ENCODE measurements at regions not wholly inside any gene's neighbourhood (a gene's known extent, or its start where the extent isn't known, plus 50 kb on each side); places are given as distances from the start of the nearest gene placed in this dataset.
"Not testable (repeated sequence)": the region's sequence is repeated elsewhere in the genome, so short reads cannot be mapped to it uniquely, and the experiment has no call there.

DNA sequence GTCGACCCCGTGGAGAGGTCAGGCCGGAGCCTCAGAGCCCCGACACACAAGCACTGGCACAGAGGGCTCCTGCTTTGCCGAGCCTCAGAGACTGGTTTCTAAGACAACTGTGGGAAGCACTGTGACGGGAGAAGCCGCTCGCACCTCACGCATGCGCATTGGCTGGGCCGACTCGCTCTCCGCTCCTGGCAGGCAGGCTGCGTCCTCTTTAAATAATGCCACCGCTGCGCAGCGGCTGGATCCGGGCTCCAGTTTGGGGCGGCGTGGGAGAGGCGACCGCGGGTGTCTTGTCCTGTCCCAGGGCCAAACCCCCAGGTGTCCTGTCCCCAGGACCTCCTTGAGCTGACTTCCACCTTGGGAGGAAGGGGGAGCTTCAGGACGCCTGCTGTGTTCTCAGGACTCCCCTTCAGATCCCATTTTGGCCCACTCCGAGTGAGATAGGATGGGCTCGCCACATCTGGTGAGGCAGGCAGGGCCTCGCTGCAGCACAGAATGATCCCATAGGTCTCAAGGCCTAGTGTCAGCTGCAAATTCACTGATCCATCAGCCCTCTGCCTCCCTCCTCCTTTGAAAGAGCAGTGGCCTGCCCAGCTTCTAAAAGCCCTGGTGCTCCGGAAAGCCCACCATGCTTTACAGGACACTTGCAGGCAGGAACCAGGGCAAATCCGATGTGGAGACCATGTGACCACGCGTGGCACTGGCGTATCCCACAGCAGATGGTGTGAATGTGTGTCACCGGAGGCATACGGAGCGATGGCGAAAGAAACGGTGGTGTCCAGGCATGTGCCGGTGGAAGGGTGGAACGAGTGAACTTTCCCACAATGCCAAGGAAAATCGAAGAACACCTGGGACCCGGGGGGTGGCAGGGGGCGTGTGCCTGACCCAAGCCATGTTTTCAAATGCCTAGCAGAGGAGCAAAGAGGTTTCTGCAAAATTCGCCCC, 169.3 kb upstream of the ZNF337 start:
- DNase-seq (ENCODE audit: low read depth in 1 of 2, low spot score in 1 of 2) = peak; percentile 59 to 74

DNA sequence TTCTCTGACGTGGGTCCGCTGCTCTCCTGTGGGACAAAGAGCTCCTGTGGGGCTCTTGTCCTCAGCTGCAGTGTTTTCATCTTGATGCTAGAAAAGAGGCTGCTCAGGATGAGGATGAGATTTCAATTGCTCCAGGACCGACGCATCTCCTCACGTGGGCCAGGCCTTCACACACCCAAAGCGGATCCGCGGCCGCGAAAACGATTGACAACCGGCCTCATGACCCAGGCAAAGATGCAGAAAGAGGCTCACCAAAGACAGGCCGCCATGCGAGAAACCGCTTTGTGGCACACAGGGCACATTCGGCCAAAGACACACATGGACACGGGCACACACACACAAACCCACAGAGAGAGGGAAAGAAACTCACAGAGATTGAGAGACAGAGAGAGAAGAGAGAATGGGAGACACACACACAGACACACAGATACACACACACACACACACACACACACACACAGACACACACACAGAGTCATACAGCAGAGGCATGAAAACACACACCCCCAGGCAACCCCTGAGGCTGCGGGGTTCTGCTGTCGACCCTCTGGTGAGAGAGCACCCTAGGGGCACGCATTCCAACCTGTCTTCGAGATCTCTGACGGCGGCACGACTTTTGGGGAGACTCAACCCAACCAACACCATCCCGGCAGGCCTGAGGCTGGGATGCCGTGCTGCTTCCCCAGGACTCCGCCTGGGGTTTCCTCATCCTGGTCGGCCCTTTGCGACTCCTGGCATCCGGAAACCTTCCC, 168.5 kb upstream of the ZNF337 start:
- DNase-seq (ENCODE audit: low read depth in 1 of 2, low spot score in 1 of 2) = not testable (repeated sequence)

DNA sequence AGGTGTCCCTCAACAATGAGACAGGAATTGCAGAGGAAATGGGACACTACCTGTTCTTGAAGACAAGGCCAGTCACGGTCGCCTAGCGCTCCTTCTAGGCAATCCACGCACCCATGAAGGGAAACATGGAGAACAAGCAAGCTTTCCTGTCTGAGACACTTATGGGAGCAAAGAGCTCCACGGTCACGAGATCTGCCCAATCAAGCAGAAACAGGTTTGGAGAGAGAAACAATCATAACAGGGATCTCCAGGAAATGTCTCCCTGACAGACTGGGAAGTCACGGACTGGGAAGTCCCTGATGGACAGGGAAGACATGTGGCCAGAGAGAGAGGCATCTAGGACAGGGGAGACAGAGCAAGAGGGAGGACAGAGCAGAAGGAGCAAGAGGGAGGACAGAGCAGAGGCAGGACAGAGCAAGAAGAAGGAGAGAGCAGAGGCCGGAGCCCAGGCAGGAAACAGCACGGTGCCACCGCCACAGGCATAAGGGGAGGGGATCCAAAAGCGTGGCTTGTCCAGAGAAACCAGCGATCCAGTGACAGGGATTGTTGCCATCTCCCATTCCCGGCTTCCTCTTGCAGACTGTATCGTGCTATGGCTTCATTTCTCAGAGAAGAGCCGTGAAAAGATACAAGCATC, 167.8 kb upstream of the ZNF337 start:
- no peak for DNase-seq (ENCODE audit: low read depth in 1 of 2, low spot score in 1 of 2)

DNA sequence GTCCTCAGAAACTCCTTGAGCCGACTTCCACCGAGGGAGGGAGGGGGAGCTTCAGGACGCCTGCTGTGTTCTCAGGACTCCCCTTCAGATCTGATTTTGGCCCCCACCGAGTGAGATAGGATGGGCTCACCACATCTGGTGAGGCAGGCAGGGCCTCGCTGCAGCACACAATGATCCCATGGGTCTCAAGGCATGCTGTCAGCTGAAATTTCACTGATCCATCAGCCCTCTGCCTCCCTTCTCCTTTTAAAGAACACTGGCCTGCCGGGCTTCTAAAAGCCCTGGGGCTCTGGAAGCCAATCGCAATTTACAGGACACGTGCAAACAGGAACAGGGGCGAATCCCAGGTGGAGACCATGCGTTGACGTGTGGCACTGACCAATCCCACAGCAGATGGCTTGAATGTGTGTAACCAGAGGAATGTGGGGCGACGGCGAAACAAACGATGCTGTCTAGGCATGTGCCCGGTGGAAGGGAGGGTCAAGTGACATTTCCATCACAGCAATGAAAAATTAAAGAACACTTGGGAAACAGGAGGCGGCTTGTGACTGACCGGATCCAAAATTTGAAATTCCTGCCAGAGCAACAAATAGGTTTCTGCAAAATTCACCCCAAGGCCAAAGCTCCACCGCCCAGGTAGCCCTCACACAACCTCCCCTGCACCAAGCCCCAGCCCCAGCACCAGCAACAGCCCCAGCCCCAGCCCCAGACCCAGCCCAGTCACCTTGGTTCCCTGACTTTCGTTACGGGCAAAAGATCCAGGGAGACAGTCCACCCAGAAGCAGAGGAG, 167.1 kb upstream of the ZNF337 start:
- no peak for DNase-seq (ENCODE audit: low read depth in 1 of 2, low spot score in 1 of 2)

DNA sequence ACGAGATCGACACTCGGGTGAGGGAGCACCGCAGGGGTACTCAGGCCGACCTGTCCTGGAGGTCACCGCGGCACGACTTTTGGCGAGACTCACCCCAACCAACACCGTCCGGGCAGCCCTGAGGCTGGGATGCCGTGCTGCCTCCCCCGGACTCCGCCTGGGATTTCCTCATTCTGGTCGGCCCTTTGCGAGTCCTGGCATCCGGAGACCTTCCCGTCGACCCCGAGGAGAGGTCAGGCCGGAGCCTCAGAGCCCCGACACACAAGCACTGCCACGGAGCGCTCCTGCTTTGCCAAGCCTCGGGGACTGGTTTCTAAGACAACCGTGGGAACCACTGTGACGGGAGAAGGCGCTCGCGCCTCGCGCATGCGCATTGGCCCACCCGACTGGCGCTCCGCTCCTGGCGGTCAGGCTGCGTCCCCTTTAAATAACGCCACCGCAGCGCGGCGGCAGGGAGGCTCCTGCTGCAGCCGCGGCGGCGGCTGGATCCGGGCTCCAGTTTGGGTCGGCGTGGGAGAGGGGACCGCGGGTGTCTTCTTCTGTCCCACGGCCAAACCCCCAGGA, 166.4 kb upstream of the ZNF337 start:
- peak; percentile 67 to 79 for DNase-seq (ENCODE audit: low read depth in 1 of 2, low spot score in 1 of 2)

DNA sequence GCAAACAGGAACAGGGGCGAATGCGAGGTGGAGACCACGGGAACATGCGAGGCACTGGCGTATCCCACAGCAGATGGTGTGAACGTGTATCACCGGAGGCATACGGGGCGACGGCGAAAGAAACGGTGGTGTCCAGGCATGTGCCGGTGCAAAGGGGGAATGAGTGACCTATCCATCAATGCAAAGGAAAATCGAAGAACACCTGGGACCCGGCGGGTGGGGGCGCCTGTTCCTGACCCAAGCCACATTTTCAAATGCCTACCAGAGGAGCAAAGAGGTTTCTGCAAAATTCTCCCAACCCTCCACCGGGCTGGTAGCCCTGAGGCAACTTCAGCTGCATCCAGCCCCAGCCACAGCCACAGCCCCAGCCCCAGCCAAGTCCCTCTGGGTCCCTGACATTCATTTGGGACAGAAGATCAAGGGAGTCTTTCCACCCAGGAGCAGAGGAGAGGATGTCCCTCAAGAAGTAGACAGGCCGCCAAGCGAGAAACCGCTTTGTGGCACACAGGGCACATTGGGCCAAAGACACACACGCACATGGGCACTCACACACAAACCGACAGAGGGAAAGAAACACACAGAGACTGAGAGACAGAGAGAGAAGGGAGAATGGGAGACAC, 164.0 kb upstream of the ZNF337 start:
- no peak for DNase-seq (ENCODE audit: low read depth in 1 of 2, low spot score in 1 of 2)

DNA sequence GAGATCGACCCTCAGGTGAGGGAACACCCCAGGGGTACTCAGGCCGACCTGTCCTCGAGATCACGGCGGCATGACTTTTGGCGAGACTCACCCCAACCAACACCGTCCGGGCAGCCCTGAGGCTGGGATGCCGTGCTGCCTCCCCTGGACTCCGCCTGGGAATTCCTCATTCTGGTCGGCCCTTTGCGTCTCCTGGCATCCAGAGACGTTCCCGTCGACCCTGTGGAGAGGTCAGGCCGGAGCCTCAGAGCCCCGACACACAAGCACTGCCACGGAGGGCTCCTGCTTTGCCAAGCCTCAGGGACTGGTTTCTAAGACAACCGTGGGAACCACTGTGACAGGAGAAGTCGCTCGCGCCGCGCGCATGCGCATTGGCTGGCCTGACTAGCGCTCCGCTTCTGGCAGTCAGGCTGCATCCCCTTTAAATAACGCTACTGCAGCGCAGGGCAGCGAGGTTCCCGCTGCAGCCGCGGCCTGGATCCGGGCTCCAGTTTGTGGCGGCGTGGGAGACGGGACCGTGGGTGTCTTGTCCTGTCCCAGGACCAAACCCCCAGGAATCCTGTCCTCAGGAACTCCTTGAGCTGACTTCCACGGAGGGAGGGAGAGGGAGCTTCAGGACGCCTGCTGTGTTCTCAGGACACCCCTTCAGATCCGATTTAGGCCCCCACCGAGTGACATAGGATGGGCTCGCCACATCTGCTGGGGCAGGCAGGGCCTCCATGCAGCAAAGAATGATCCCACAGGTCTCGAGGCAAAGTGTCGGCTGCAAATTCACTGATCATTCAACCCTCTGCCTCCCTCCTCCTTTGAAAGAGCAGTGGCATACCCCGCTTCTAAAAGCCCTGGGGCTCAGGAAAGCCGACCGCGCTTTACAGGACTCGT, 163.2 kb upstream of the ZNF337 start:
- peak in 1 of 2 donors; percentile 74 for DNase-seq (ENCODE audit: low read depth in 1 of 2, low spot score in 1 of 2)

DNA sequence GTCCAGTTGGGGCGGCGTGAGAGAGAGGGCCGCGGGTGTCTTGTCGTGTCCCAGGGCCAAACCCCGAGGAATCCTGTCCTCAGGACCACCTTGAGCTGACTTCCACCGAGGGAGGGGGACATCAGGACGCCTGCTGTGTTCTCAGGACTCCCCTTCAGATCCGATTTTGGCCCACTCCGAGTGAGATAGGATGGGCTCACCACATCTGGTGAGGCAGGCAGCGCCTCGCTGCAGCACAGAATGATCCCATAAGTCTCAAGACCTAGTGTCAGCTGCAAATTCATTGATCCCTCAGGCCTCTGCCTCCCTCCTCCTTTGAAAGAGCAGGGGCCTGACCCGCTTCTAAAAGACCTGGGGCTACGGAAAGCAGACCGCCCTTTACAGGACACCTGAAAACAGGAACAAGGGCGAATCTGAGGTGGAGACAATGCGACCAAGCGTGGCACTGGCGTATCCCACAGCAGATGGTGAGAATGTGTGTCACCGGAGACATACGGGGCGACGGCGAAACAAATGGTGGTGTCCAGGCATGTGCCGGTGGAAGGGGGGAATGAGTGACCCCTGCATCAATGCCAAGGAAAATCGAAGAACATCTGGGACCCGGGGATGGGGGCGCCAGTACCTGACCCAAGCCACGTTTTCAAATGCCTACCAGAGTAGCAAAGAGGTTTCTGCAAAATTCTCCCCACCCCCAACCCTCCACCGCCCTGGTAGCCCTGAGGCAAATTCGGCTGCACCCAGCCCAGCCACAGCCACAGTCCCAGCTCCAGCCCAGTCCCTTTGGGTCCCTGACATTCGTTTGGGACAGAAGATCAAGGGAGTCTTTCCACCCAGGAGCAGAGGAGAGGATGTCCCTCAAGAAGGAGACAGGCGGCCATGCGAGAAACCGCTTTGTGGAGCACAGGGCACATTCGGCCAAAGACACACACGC, 162.1 kb upstream of the ZNF337 start:
- no peak for DNase-seq (ENCODE audit: low read depth in 1 of 2, low spot score in 1 of 2)

DNA sequence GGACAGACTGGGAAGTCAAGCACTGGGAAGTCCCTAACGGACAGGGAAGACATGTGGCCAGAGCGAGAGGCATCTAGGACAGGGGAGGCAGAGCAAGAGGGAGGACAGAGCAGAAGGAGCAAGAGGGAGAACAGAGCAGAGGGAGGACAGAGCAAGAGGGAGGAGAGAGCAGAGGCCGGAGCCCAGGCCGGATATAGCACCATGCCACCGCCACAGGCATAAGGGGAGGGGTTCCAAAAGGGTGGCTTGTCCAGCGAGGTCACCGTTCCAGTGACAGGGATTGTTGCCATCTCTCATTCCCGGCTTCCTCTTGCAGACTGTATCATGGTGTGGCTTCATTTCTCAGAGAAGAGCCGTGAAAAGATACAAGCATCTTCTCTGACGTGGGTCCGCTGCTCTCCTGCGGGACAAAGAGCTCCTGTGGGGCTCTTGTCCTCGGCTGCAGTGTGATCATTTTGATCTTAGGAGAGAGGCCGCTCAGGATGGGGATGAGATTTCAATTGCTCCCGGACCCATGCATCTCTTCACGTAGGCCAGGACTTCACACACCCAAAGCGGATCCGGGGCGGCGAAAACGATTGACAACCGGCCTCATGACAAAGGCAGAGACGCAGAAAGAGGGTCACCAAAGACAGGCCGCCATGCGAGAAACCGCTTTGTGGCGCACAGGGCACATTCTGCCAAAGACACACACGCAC, 160.6 kb upstream of the ZNF337 start:
- not testable (repeated sequence) for DNase-seq (ENCODE audit: low read depth in 1 of 2, low spot score in 1 of 2)

DNA sequence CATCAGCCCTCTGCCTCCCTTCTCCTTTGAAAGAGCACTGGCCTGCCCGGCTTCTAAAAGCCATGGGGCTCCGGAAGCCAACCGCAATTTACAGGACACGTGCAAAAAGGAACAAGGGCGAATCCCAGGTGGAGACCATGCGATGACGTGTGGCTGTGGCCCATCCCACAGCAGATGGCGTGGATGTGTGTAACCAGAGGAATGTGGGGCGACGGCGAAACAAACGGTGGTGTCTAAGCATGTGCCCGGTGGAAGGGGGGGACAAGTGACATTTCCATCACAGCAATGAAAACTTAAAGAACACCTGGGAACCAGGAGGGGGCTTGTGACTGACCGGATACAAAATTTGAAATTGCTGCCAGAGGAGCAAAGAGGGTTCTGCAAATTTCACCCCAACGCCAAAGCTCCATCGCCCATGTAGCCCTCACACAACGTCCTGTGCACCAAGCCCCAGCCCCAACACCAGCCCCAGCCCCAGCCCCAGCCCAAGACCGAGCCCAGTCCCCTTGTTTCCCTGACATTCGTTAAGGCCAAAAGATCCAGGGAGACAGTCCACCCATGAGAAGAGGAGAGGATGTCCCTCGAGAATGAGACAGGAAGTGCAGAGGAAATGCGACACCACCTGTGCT, 159.7 kb upstream of the ZNF337 start:
- no peak for DNase-seq (ENCODE audit: low read depth in 1 of 2, low spot score in 1 of 2)

DNA sequence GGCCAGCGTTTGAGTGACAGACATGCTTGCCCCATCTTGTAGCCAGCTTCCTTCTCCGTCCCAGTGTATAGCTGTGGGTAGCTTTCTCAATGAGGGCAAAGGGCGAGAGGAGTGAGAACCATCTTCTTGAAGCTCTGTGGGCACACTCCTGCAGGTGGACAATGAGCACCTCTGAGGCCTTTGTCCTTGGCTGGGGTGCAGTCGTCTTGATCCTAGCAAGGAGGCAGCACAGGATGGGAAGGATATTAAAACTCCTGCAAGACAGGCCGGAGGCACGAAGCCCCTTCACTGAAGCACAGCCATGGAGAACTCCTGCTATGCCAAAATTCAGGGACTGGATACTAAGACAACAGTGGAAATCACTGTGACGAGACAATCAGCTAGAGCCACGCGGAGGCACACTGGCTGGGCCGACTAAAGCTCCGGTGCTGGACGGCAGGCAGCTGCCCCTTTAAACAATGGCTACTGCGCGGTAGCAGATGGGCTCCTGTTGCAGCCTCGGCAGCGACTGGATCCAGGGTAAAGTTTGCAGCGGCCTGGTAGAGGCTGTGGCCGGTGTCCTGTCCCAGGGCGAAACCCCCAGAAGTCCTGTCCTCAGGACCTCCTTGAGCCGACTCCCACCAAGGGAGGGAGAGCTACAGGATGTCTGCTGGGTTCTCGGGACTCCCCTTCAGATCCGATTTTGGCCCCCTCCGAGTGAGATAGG, 159.0 kb upstream of the ZNF337 start:
- DNase-seq (ENCODE audit: low read depth in 1 of 2, low spot score in 1 of 2) = not testable (repeated sequence)

DNA sequence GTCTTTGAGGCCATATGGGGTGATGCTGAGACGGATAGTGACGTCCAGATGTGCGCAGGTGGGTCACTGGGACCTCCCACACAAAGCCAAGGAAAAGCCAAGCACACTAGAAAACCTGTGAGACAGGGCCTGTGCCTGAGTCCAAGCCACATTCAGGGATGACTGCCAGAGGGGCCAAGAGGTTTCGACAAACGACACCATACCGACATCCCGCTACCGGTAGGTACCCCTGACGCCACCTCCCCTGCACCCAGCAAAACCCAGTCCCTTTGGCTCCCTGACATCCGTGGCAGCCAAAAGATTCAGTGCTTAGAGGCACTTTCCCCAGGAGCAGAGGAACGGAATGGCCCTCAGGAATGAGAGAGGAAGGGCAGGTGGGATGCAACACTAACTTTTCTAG, 158.0 kb upstream of the ZNF337 start:
- not testable (repeated sequence) for DNase-seq (ENCODE audit: low read depth in 1 of 2, low spot score in 1 of 2)

DNA sequence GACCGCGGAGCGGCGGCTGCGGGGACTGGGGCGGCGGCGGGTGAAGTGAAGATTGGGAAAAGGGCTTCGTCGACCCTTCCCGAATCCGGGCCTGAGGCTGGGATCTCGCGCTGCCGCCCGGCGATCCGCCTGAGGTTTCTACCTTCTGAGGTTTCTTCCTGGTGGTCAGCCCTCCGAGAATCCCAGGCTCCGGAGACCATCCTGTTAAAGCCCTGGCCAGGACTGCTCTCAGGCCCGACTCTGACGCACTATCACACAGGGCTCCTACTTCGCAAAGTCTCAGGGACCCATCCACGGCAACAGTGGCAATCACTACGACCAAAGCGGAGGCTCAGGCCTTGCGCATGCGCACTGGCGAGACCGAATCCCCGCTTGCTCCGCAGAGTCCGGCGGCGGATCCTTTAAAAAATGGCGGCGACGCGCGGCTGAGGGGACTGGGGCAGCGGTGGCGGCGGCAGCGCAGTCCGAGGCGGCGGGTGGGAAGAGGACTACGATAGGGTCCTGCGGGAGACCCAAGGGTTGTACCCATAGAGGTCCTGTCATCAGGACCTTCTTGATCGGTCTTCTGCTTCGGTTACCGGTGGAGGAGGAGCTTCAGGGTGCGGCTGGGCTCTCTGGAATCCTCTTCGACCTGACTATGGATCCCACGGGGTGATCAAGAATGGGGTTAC, 157.2 kb upstream of the ZNF337 start:
- peak; percentile 60 to 83 for DNase-seq (ENCODE audit: low read depth in 1 of 2, low spot score in 1 of 2)

DNA sequence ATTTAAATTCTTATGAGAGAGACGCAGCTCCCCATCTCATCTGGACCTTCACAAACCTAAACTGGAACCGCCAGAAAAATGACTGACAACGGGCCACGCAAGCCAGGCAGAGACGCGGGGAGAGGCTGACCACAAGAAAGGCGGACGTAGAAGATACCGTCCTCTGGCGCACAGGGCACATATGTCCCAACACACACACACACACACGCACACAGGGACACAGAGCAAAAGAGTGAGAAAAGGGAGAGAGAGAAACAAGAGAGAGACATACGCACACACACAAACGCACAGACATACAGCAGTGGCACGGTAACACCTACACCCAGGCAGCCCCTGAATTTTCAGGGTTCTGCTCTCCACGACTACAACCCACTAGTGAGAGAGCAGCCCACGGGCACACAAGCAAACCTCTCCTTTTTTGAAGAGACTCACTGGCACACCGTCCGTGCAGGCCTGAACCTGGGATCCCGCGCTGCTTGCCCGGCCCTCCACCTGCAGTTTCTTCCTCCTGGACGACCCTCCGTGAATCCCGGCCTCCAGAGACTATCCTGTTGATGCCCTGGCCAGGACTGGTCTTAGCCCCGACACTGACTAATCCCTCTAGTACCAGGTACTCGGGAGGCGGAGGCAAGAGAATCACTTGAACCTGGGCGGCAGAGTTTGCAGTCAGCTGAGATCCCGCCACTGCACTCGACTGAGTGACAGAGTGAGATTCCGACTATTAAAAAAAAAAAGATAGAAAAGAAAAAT, 156.5 kb upstream of the ZNF337 start:
- not testable (repeated sequence) for DNase-seq (ENCODE audit: low read depth in 1 of 2, low spot score in 1 of 2)

DNA sequence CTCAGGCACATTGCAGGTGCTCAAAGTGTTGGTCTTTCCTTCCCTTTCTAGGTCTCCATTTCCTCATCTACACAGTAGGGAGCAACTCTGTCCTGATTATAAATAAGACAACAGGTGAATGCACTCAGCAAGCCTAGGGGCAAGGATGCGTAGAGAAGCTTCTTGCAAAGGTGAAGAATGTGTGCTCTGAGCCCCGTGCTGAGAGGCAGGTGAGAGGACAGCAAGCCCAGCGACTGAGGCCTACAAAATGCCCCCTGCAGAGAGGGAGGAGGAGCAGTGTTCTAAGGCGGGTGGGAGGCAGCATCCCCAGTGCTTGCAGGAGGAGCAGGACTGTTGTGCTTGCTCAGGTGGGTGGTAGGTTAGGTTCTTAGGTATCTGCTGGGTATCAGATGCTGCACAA, 153.5 kb upstream of the ZNF337 start:
- not testable (repeated sequence) for DNase-seq (ENCODE audit: low read depth in 1 of 2, low spot score in 1 of 2)

Measured in activated CD4-positive, alpha-beta T cell treated with anti-CD3 and anti-CD28 coated beads, Interleukin-2, amount 50 U/mL, for 24 hours (primary cell).